Mesendoderm (in vitro differentiated cells): ENCODE measurements at regions not wholly inside any gene's neighbourhood (a gene's known extent, or its start where the extent isn't known, plus 50 kb on each side); places are given as distances from the start of the nearest gene placed in this dataset.

Source experiments
- DNase-seq: peaks from one replicate; pipeline ENCODE4 v3.0.0; 2013
- H2AK5ac ChIP-seq: 2 replicates; pipeline ENCODE4 v1.6.1; 2013; ENCODE audit warnings: low read length, inconsistent platforms
- H2BK120ac ChIP-seq: 2 replicates; pipeline ENCODE4 v1.6.1; 2013; ENCODE audit warnings: low read depth, mild to moderate bottlenecking, low read length, moderate library complexity, mixed read lengths
- H2BK15ac ChIP-seq: replicated peaks from 2 replicates; pipeline ENCODE4 v1.6.1; 2013; ENCODE audit warnings: low read depth, mild to moderate bottlenecking, moderate library complexity
- H2BK5ac ChIP-seq: 2 replicates; pipeline ENCODE4 v1.6.1; 2013; ENCODE audit warnings: low read length, inconsistent platforms
- H3K18ac ChIP-seq: 2 replicates; pipeline ENCODE4 v1.6.1; 2013; ENCODE audit warnings: mild to moderate bottlenecking, low read length, mixed read lengths
- H3K23ac ChIP-seq: one replicate; pipeline ENCODE4 v1.6.1; 2013; ENCODE audit warnings: low read length
- H3K27ac ChIP-seq: 2 replicates; pipeline ENCODE4 v1.5.1; 2013; ENCODE audit warnings: low read depth, mild to moderate bottlenecking, inconsistent platforms, low read length, moderate library complexity
- H3K27me3 ChIP-seq: 2 replicates; pipeline ENCODE4 v1.6.1; 2013; ENCODE audit warnings: low read length, control low read depth, mild to moderate bottlenecking, inconsistent platforms; ENCODE audit not compliant: insufficient read depth, poor library complexity
- H3K36me3 ChIP-seq: 2 replicates; pipeline ENCODE4 v1.6.1; 2013; ENCODE audit warnings: low read length, inconsistent platforms; ENCODE audit not compliant: control insufficient read depth, insufficient read depth
- H3K4ac ChIP-seq: one replicate; pipeline ENCODE4 v1.6.1; 2013; ENCODE audit warnings: low read depth, mild to moderate bottlenecking, low read length, moderate library complexity
- H3K4me1 ChIP-seq: 2 replicates; pipeline ENCODE4 v1.6.1; 2013; ENCODE audit warnings: low read depth, low read length, inconsistent platforms; ENCODE audit not compliant: control insufficient read depth
- H3K4me2 ChIP-seq: 2 replicates; pipeline ENCODE4 v1.6.1; 2013; ENCODE audit warnings: low read length
- H3K4me3 ChIP-seq: 2 replicates; pipeline ENCODE4 v1.5.1; 2013; ENCODE audit warnings: mild to moderate bottlenecking, low read length
- H3K56ac ChIP-seq: one replicate; pipeline ENCODE4 v1.6.1; 2013; ENCODE audit warnings: low read length
- H3K79me1 ChIP-seq: 2 replicates; pipeline ENCODE4 v1.6.1; 2013; ENCODE audit warnings: low read length, inconsistent platforms
- H3K79me2 ChIP-seq: 2 replicates; pipeline ENCODE4 v1.6.1; 2013; ENCODE audit warnings: mild to moderate bottlenecking, low read length; ENCODE audit not compliant: control insufficient read depth, insufficient read depth
- H3K9ac ChIP-seq: 2 replicates; pipeline ENCODE4 v1.6.1; 2013; ENCODE audit warnings: low read length, inconsistent platforms
- H4K5ac ChIP-seq: one replicate; pipeline ENCODE4 v1.6.1; 2013; ENCODE audit warnings: low read length
- H4K8ac ChIP-seq: one replicate; pipeline ENCODE4 v1.6.1; 2013; ENCODE audit warnings: low read depth, mild to moderate bottlenecking, control low read depth, low read length, moderate library complexity
- WGBS: extraction: QIAGEN DNeasy Blood & Tissue Kit; methylation state at CpG from one replicate; pipeline ENCODE4 v1.1.7; 2013; ENCODE audit warnings: low lambda C conversion rate, missing lambda C conversion rate; ENCODE audit not compliant: insufficient coverage; ENCODE audit errors: extremely low coverage; 5-methylcytosine and 5-hydroxymethylcytosine counted together

- Histone ChIP-seq H3K18ac (no peak overlapping the region), H3K36me3 (no peaks in the 10 kb centered on the region), H2BK15ac (no peak overlapping the region), H3K27ac (no peak overlapping the region), H3K27me3 (no peaks in the 10 kb centered on the region), H2BK120ac (no peak overlapping the region), H3K4me3 (no peak overlapping the region), H4K5ac (no peak overlapping the region), H2AK5ac (no peak overlapping the region), H2BK5ac (no peak overlapping the region), H3K4ac (no peak overlapping the region), H3K4me2 (no peak overlapping the region), H3K9ac (no peak overlapping the region), H3K79me1 (no peaks in the 10 kb centered on the region), H3K79me2 (no peaks in the 10 kb centered on the region), H3K23ac (no peak overlapping the region), H3K4me1 (no peaks in the 10 kb centered on the region), H3K56ac (no peak overlapping the region), H4K8ac (no peak overlapping the region)
- no CpG with 5 or more reads among the region's 2 CpGs for WGBS
- no peak for DNase-seq
These were observed 213.6 kb upstream of the MAF start for GRCh38 chr16:79814124-79814523.

GRCh38 chr16:79811541-79811940, 211.0 kb upstream of the MAF start:
- Histone ChIP-seq H3K27me3 (no peaks in the 10 kb centered on the region), H3K79me2 (no peaks in the 10 kb centered on the region), H2BK5ac (no peak overlapping the region), H3K56ac (no peak overlapping the region), H2AK5ac (no peak overlapping the region), H3K18ac (no peak overlapping the region), H3K27ac (no peak overlapping the region), H3K4ac (no peak overlapping the region), H3K36me3 (no peaks in the 10 kb centered on the region), H3K4me2 (no peak overlapping the region), H2BK120ac (no peak overlapping the region), H3K79me1 (no peaks in the 10 kb centered on the region), H3K9ac (no peak overlapping the region), H2BK15ac (no peak overlapping the region), H3K23ac (no peak overlapping the region), H3K4me1 (no peaks in the 10 kb centered on the region), H3K4me3 (no peak overlapping the region), H4K8ac (no peak overlapping the region), H4K5ac (no peak overlapping the region)
- DNase-seq = no peak
- WGBS = no CpG with 5 or more reads among the region's 2 CpGs

GRCh38 chr16:79810449-79811189, 210.1 kb upstream of the MAF start:
- no peak overlapping the region for H2BK5ac ChIP-seq
- H2AK5ac ChIP-seq = no peak overlapping the region
- H3K27me3 ChIP-seq = no peaks in the 10 kb centered on the region
- H3K18ac ChIP-seq = no peak overlapping the region
- H3K4ac ChIP-seq = no peak overlapping the region
- no peak overlapping the region for H2BK120ac ChIP-seq
- no peak overlapping the region for H3K23ac ChIP-seq
- peak; percentile 85 for DNase-seq
- H2BK15ac ChIP-seq = no peak overlapping the region
- no peak overlapping the region for H3K9ac ChIP-seq
- H3K79me1 ChIP-seq = no peaks in the 10 kb centered on the region
- H3K56ac ChIP-seq = no peak overlapping the region
- no peaks in the 10 kb centered on the region for H3K36me3 ChIP-seq
- no peak overlapping the region for H3K4me3 ChIP-seq
- WGBS = no CpG with 5 or more reads among the region's 6 CpGs
- H3K4me2 ChIP-seq = no peak overlapping the region
- H3K4me1 ChIP-seq = no peaks in the 10 kb centered on the region
- no peak overlapping the region for H3K27ac ChIP-seq
- H3K79me2 ChIP-seq = no peaks in the 10 kb centered on the region
- no peak overlapping the region for H4K5ac ChIP-seq
- H4K8ac ChIP-seq = no peak overlapping the region

- Histone ChIP-seq H3K27ac (no peak overlapping the region), H2BK120ac (no peak overlapping the region), H3K79me1 (no peaks in the 10 kb centered on the region), H4K5ac (no peak overlapping the region), H3K56ac (no peak overlapping the region), H4K8ac (no peak overlapping the region), H3K4me3 (no peak overlapping the region), H2BK15ac (no peak overlapping the region), H3K9ac (no peak overlapping the region), H2BK5ac (no peak overlapping the region), H3K4ac (no peak overlapping the region), H3K79me2 (no peaks in the 10 kb centered on the region), H3K23ac (no peak overlapping the region), H3K27me3 (no peaks in the 10 kb centered on the region), H3K18ac (no peak overlapping the region), H3K4me2 (no peak overlapping the region), H2AK5ac (no peak overlapping the region), H3K4me1 (no peaks in the 10 kb centered on the region), H3K36me3 (no peaks in the 10 kb centered on the region)
- no CpG with 5 or more reads among the region's 1 CpG for WGBS
- DNase-seq = no peak
These were observed 208.8 kb upstream of the MAF start for GRCh38 chr16:79809376-79809775.

- Histone ChIP-seq H3K27ac (no peak overlapping the region), H2AK5ac (no peak overlapping the region), H3K9ac (no peak overlapping the region), H3K4ac (no peak overlapping the region), H3K4me3 (no peak overlapping the region), H3K27me3 (no peaks in the 10 kb centered on the region), H3K23ac (no peak overlapping the region), H3K36me3 (no peaks in the 10 kb centered on the region), H3K79me1 (no peaks in the 10 kb centered on the region), H4K5ac (no peak overlapping the region), H3K4me1 (no peaks in the 10 kb centered on the region), H2BK5ac (no peak overlapping the region), H3K79me2 (no peaks in the 10 kb centered on the region), H4K8ac (no peak overlapping the region), H3K4me2 (no peak overlapping the region), H2BK15ac (no peak overlapping the region), H3K56ac (no peak overlapping the region), H3K18ac (no peak overlapping the region), H2BK120ac (no peak overlapping the region)
- no peak for DNase-seq
- no CpG with 5 or more reads among the region's 3 CpGs for WGBS
These were observed 208.2 kb upstream of the MAF start for GRCh38 chr16:79808731-79809130.

GRCh38 chr16:79806757-79807156, 206.2 kb upstream of the MAF start:
- Histone ChIP-seq H3K56ac (no peak overlapping the region), H3K79me1 (no peaks in the 10 kb centered on the region), H2BK5ac (no peak overlapping the region), H3K18ac (no peak overlapping the region), H3K79me2 (no peaks in the 10 kb centered on the region), H2AK5ac (no peak overlapping the region), H3K23ac (no peak overlapping the region), H3K4me1 (no peaks in the 10 kb centered on the region), H3K4me3 (no peak overlapping the region), H3K36me3 (no peaks in the 10 kb centered on the region), H3K27me3 (no peaks in the 10 kb centered on the region), H4K8ac (no peak overlapping the region), H2BK15ac (no peak overlapping the region), H3K4me2 (no peak overlapping the region), H3K27ac (no peak overlapping the region), H3K4ac (no peak overlapping the region), H2BK120ac (no peak overlapping the region), H4K5ac (no peak overlapping the region), H3K9ac (no peak overlapping the region)
- no peak for DNase-seq
- WGBS = no CpG with 5 or more reads among the region's 4 CpGs
